WTC11 (cell line): ENCODE measurements at regions not wholly inside any gene's neighbourhood (a gene's known extent, or its start where the extent isn't known, plus 50 kb on each side); places are given as distances from the start of the nearest gene placed in this dataset.

Experiments
- ATAC-seq: fragments of 200-7000 bp; cut with Tn5 transposase; 2 replicates; pipeline ENCODE4 v1.10.0; 2021; ENCODE audit warnings: mild to moderate bottlenecking, moderate library complexity
- CTCF ChIA-PET: fragments of 300-600 bp; sonication (Branson Sonifier 250); formaldehyde crosslinking; loops from one replicate; lab custom pipeline; 2021; ENCODE audit warnings: antibody characterized with exemption; lab: Charles Lee
- POLR2A ChIA-PET: fragments of 350-600 bp; sonication (Branson Sonifier 250); formaldehyde crosslinking; loops from one replicate; lab custom pipeline; 2021; ENCODE audit warnings: antibody characterized with exemption; lab: Charles Lee
- DNase-seq: peaks from one replicate; pipeline ENCODE4 v3.0.0; 2021; ENCODE audit warnings: low spot score
- H3K27ac Mint-ChIP-seq: 2 replicates; pipeline ENCODE4 v1.8.0; 2021; ENCODE audit warnings: mixed read lengths
- H3K27me3 Mint-ChIP-seq: 2 replicates; pipeline ENCODE4 v1.8.0; 2021; ENCODE audit warnings: low read depth, mild to moderate bottlenecking, moderate library complexity, mixed read lengths
- H3K36me3 Mint-ChIP-seq: 2 replicates; pipeline ENCODE4 v1.8.0; 2021; ENCODE audit warnings: mixed read lengths
- H3K4me1 Mint-ChIP-seq: 2 replicates; pipeline ENCODE4 v1.8.0; 2022; ENCODE audit warnings: mixed read lengths
- H3K4me3 Mint-ChIP-seq: 2 replicates; pipeline ENCODE4 v1.8.0; 2021; ENCODE audit warnings: mild to moderate bottlenecking, moderate library complexity, mixed read lengths
- H3K9me3 Mint-ChIP-seq: 2 replicates; pipeline ENCODE4 v1.8.0; 2021; ENCODE audit warnings: mixed read lengths
- AFF4 ChIP-seq: sonication (generic); formaldehyde crosslinking; IDR thresholded peaks from 2 replicates; pipeline ENCODE4 v1.8.1; 2023; ENCODE audit warnings: mild to moderate bottlenecking, missing genetic modification reagents, borderline replicate concordance
- CTCF ChIP-seq: fragments of 200-600 bp; IDR thresholded peaks from 2 replicates; pipeline ENCODE4 v1.8.0; 2022; ENCODE audit warnings: antibody characterized with exemption
- EMX1 ChIP-seq: fragments of 250-450 bp; sonication (Bioruptor Pico); IDR thresholded peaks from 2 replicates; pipeline ENCODE4 v1.8.0; 2021; ENCODE audit warnings: mild to moderate bottlenecking
- ERG ChIP-seq: fragments of 250-450 bp; sonication (Bioruptor Pico); IDR thresholded peaks from 2 replicates; pipeline ENCODE4 v1.8.0; 2021; ENCODE audit warnings: mild to moderate bottlenecking
- ESRRA ChIP-seq: sonication (generic); formaldehyde crosslinking; IDR thresholded peaks from 2 replicates; pipeline ENCODE4 v1.8.1; 2022; ENCODE audit warnings: mild to moderate bottlenecking, missing genetic modification reagents, borderline replicate concordance
- FOXP1 ChIP-seq: sonication (generic); formaldehyde crosslinking; IDR thresholded peaks from 2 replicates; pipeline ENCODE4 v1.8.0; 2022; ENCODE audit warnings: missing genetic modification reagents, mild to moderate bottlenecking, moderate library complexity, borderline replicate concordance
- IRF1 ChIP-seq: sonication (generic); formaldehyde crosslinking; IDR thresholded peaks from 2 replicates; pipeline ENCODE4 v1.8.0; 2023; ENCODE audit warnings: missing genetic modification reagents
- JAZF1 ChIP-seq: fragments of 250-450 bp; sonication (Bioruptor Pico); IDR thresholded peaks from 2 replicates; pipeline ENCODE4 v1.9.0; 2021; ENCODE audit warnings: moderate library complexity, mild to moderate bottlenecking, inconsistent platforms
- JUN ChIP-seq: sonication (generic); formaldehyde crosslinking; IDR thresholded peaks from 2 replicates; pipeline ENCODE4 v1.8.0; 2023; ENCODE audit warnings: mild to moderate bottlenecking, missing genetic modification reagents
- NFE2L1 ChIP-seq: sonication (generic); formaldehyde crosslinking; IDR thresholded peaks from 2 replicates; pipeline ENCODE4 v1.8.1; 2023; ENCODE audit warnings: missing genetic modification reagents
- NR2C2 ChIP-seq: sonication (generic); formaldehyde crosslinking; IDR thresholded peaks from 2 replicates; pipeline ENCODE4 v1.8.0; 2022; ENCODE audit warnings: mild to moderate bottlenecking, missing genetic modification reagents
- NR3C1 ChIP-seq: sonication (generic); formaldehyde crosslinking; conservative IDR thresholded peaks from 2 replicates; pipeline ENCODE4 v1.8.1; 2023; ENCODE audit warnings: low read depth, mild to moderate bottlenecking, missing genetic modification reagents
- PRRX2 ChIP-seq: fragments of 250-450 bp; sonication (Bioruptor Pico); IDR thresholded peaks from 2 replicates; pipeline ENCODE4 v1.8.0; 2021; ENCODE audit warnings: mild to moderate bottlenecking
- SOX15 ChIP-seq: fragments of 250-450 bp; sonication (Bioruptor Pico); IDR thresholded peaks from 2 replicates; pipeline ENCODE4 v1.9.0; 2021; ENCODE audit warnings: mild to moderate bottlenecking
- ZBTB43 ChIP-seq: sonication (generic); formaldehyde crosslinking; IDR thresholded peaks from 2 replicates; pipeline ENCODE4 v1.8.1; 2023; ENCODE audit warnings: mild to moderate bottlenecking, missing genetic modification reagents
- ZNF121 ChIP-seq: sonication (generic); formaldehyde crosslinking; IDR thresholded peaks from 2 replicates; pipeline ENCODE4 v1.8.0; 2023; ENCODE audit warnings: missing genetic modification reagents
- ZNF263 ChIP-seq: sonication (generic); formaldehyde crosslinking; IDR thresholded peaks from 2 replicates; pipeline ENCODE4 v1.8.1; 2022; ENCODE audit warnings: low read depth, mild to moderate bottlenecking, moderate library complexity, missing genetic modification reagents
- ZNF281 ChIP-seq: sonication (generic); formaldehyde crosslinking; IDR thresholded peaks from 2 replicates; pipeline ENCODE4 v1.8.0; 2023; ENCODE audit warnings: mild to moderate bottlenecking, missing genetic modification reagents
- ZNF416 ChIP-seq: fragments of 250-450 bp; sonication (Bioruptor Pico); IDR thresholded peaks from 2 replicates; pipeline ENCODE4 v1.9.0; 2021; ENCODE audit warnings: mild to moderate bottlenecking, inconsistent platforms
- ZNF671 ChIP-seq: fragments of 250-450 bp; sonication (Bioruptor Pico); IDR thresholded peaks from 2 replicates; pipeline ENCODE4 v1.8.0; 2021; ENCODE audit warnings: mild to moderate bottlenecking

DNA sequence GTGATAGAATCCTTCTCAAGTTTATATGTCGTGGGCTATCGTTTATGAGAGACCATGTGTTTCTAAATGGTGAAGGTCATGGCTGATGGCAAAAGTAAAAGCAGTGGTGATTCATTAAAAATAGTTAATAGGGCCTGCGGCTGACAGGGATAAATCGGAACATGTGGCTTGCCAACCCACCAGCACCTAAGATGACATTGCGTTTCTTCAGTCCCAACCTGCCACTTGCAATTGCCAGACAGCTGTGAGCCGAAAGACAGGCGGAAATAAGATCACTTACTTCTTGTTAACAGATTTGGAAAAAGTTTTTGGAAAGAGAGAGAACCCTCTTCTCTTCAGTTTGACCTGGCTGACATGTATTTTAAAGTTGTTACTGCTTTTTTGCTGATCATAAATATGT, 131.5 kb upstream of the MPPED2 start:
- H3K4me1 Mint-ChIP-seq, result peaks cover 22% of the 10 kb centered on the region
- ChIA-PET POLR2A (no interaction called here), CTCF (no interaction called here)
- no peaks in the 10 kb centered on the region for H3K36me3 Mint-ChIP-seq
- H3K9me3 Mint-ChIP-seq, result peaks cover 8% of the 10 kb centered on the region; the same call in 1 of the 2 replicates
- H3K27ac Mint-ChIP-seq, result no peak overlapping the region
- TF ChIP-seq AFF4 (CRISPR knock-in tag) (no peak), JAZF1 (CRISPR knock-in tag) (no peak), ZNF263 (CRISPR knock-in tag) (no peak), NR2C2 (CRISPR knock-in tag) (no peak), ZNF121 (CRISPR knock-in tag) (no peak), ZNF416 (CRISPR knock-in tag) (no peak), JUN (CRISPR knock-in tag) (no peak), ZNF671 (CRISPR knock-in tag) (no peak), ZNF281 (CRISPR knock-in tag) (no peak), CTCF (no peak), ZBTB43 (no peak), PRRX2 (CRISPR knock-in tag) (no peak), FOXP1 (CRISPR knock-in tag) (no peak), IRF1 (no peak), ESRRA (CRISPR knock-in tag) (no peak), NR3C1 (CRISPR knock-in tag) (no peak), NFE2L1 (CRISPR knock-in tag) (no peak), ERG (no peak), EMX1 (CRISPR knock-in tag) (no peak), SOX15 (CRISPR knock-in tag) (no peak)
- no peak overlapping the region for H3K4me3 Mint-ChIP-seq
- no peaks in the 10 kb centered on the region for H3K27me3 Mint-ChIP-seq
- no peak for ATAC-seq
- no peak for DNase-seq
